HG02798 (cell line): ENCODE measurements at regions not wholly inside any gene's neighbourhood (a gene's known extent, or its start where the extent isn't known, plus 50 kb on each side); places are given as distances from the start of the nearest gene placed in this dataset.
"Not testable (repeated sequence)": the region's sequence is repeated elsewhere in the genome, so short reads cannot be mapped to it uniquely, and the experiment has no call there.

Experiments used
- ATAC-seq: cut with Tn5 transposase; IDR thresholded peaks from one replicate; pipeline ENCODE4 v1.9.1; 2021; ENCODE audit warnings: mild to moderate bottlenecking; ENCODE audit not compliant: unreplicated experiment, poor library complexity

DNA sequence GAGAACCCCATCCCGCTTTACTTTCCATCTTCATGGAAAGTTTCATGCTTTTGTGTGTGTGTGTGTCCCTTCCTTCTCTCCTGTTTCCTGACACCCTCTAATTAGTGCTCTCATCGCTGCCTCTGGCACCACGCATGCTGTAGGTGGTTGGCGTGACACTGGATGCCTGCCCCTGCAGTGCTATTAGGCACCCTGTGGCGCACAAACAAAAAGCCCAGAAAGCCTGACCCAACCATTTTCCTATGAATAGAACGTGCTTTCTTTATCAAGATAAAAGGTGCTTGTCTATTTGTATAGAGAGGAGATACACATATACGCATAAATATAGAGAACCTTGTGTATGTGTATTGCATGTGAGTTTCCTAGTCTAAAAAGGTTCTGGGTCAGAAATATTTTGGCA is 120.8 kb upstream of the CDCA7L start:
- ATAC-seq: no peak

DNA sequence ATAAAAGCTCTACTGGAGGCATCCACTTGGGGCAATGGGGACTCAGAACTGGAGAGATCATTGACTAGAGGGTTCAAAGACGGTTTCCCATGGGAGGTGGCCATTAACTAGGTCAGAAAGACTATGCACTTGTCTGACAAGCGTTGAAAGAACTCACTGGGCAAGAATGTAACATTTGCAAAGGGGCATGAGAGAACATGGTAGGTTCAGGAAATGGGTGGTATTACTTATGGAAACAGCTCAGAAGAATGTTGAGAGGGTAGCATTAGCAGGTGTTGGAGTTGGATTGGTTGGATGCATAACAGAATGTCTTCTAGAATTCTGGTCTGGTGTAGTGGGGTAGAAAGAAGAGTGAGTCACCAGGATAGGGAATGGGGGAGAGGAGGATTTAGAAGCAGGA is 119.1 kb upstream of the CDCA7L start:
- no peak for ATAC-seq

DNA sequence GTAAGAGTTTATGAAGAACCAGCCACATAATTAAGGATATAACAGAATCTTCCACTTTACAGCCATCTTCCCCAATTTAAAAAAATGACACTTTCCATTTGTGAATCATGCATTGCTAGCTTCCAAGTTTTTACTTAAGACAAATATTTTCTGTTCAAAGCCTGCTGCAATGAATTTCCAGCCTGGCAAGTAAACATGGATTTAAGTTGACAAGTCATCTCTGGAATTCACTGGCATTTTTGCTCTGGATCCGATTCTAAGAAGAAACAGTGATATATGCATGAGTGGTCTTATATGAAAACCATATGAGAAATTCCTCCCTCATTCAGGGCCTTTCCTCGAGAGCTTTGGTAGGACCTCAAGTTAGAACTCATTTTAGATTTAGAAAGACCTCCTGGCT is 116.1 kb upstream of the CDCA7L start:
- ATAC-seq: no peak

DNA sequence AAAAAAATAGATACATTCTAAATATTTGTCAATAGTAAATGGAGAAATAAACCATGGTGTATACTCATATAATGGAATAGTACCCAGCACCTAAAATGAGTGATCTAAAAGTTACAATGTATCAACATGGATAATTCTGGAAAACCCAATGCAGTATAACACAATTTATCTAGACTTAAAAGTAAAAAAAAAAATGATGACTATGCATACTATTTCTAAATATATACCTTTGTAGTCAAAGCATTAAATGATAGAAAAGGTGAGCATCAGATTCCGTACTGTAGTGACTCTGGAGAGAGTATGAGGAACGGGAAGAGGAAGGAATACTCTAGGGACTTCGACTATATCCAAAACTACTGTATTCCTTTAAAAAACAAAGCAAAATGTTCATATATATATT is 115.2 kb upstream of the CDCA7L start:
- ATAC-seq: no peak

GRCh38 chr7:22060197-22060596 is 114.5 kb upstream of the CDCA7L start:
- no peak for ATAC-seq

- no peak for ATAC-seq
Observed at GRCh38 chr7:22055226-22055625, 109.5 kb upstream of the CDCA7L start.

- no peak for ATAC-seq
Observed at GRCh38 chr7:22052674-22053365, 107.1 kb upstream of the CDCA7L start.

DNA sequence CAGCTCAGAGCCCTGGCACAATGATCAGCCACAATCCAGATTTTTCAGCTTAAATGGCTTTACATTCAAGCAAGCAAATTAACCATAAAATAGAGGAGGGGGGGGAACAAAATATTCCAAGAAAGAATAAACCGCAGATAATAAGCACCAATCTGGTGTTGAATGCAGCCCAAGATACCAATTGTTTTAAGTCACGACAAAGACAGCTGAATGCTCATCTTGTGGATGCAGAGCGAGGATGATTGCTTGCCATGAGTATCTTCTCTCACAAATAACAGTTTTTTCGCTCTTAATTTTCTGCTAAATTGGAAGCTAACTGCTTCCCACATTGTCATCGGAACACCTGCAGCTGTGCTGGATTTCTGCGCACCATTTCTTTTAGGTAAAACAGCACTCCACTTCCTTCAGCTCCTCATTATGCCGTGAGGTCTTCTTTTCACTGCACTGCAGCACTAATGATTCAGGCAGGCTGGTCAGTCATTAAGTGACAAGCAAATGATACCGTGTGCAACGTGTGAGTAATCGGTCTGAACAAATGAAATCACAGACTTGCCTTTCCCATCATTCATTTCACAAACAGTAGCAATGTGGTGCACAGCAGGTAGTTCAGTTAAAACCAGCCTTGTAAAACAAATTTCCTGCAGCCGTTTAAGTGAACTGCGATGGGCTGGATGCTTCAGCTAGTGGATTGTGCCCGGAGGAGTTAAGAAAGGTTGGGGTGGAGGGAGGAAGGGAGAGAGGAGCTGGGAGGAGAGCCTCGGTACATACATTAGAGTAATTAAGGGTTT is 106.4 kb upstream of the CDCA7L start:
- ATAC-seq: no peak

- ATAC-seq: no peak
Observed at GRCh38 chr7:22049766-22050500, 104.2 kb upstream of the CDCA7L start.

DNA sequence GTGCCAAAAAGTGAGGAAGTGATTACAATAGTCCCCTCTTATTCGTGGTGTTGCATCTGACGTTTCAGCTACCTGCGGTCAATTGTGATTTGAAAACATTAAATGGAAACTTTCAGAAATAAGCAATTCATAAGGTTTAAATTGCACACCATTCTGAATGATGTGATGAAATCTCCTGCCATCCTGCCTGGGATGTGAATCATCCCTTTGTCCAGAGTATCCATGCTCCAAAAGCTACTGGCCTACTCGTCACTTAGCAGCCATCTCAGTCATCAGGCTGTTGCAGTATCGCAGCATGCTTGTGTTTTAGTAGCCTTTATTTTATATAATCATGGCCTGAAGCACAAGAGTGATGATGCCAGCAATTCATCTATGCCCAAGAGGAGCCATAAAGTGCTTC is 97.7 kb upstream of the CDCA7L start:
- no peak for ATAC-seq

- ATAC-seq: no peak
Observed at GRCh38 chr7:22040923-22041595, 95.4 kb upstream of the CDCA7L start.

GRCh38 chr7:22039670-22040069 is 94.0 kb upstream of the CDCA7L start:
- no peak for ATAC-seq

DNA sequence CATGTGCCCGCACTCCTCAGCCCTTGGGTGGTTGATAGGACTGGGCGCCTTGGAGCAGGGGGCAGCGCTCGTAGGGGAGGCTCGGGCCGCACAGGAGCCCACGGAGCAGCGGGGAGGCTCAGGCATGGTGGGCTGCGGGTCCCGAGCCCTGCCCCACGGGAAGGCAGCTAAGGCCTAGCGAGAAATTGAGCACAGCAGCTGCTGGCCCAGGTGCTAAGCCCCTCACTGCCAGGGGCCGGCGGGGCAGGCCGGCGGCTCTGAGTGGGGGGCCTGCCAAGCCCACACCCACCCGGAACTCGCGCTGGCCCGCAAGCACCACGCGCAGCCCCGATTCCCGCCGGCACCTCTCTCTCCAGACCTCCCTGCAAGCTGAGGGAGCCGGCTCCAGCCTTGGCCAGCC is 86.7 kb upstream of the CDCA7L start:
- ATAC-seq: not testable (repeated sequence)

GRCh38 chr7:22028656-22029055 is 83.0 kb upstream of the CDCA7L start:
- not testable (repeated sequence) for ATAC-seq

GRCh38 chr7:22027475-22027874 is 81.8 kb upstream of the CDCA7L start:
- no peak for ATAC-seq

GRCh38 chr7:22025983-22026382 is 80.3 kb upstream of the CDCA7L start:
- ATAC-seq: no peak

- ATAC-seq: no peak
Observed at GRCh38 chr7:22025075-22025474, 79.4 kb upstream of the CDCA7L start.

- no peak for ATAC-seq
Observed at GRCh38 chr7:22019931-22020330, 74.2 kb upstream of the CDCA7L start.

DNA sequence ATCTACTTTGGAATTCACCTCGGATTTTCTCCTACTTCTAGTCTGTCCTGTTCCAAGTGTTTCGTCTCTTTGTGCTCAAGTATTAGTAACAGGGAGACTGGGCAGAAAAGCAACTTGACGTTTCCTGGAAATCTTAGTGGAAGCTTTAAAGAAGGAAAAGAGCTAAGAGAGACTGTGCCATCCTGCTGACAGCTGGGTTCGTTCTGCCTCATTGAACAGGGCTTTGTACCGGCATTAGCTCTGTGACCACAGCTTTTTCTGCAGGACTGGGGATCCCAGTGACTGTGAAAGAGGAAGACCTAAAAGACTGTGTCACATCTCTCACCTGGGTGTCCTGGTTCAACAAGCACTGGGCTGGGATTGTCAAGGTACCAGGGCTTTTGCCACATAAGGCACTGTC is 70.8 kb upstream of the CDCA7L start:
- ATAC-seq: no peak

DNA sequence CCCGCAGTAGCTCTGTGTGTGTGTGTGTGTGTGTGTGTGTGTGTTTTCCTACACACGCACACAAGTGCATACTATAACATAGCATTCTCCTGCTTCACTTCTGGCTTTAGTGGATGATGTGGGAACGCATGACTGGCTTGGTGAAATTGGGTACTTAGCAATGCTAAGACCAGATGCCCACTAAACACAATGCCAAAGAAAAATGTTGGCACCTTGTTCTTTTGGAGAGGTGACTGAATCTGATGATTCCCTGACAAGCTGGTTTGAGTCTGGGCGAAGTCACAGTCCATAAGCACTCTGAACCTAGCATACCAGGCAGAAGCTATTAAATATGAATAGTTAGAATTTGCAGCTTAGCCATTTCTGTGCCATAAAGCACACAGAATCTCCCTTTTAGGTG is 68.0 kb upstream of the CDCA7L start:
- no peak for ATAC-seq

GRCh38 chr7:22008683-22009082 is 63.0 kb upstream of the CDCA7L start:
- ATAC-seq: no peak
